ENCODE measurements at regions not wholly inside any gene's neighbourhood (a gene's known extent, or its start where the extent isn't known, plus 50 kb on each side); places are given as distances from the start of the nearest gene placed in this dataset.

- no peak for DNase-seq
Observed at GRCh38 chr2:222146488-222146887, 152.3 kb downstream of the PAX3 start.

GRCh38 chr2:222142027-222142426 lies 156.8 kb downstream of the PAX3 start:
- no peak for DNase-seq

GRCh38 chr2:222136106-222136630 lies 162.6 kb downstream of the PAX3 start:
- no peak for DNase-seq

GRCh38 chr2:222134654-222135053 lies 164.1 kb downstream of the PAX3 start:
- DNase-seq, result no peak

GRCh38 chr2:222133897-222134296 lies 164.9 kb downstream of the PAX3 start:
- no peak for DNase-seq

- no peak for DNase-seq
Observed at GRCh38 chr2:222130855-222131254, 167.9 kb downstream of the PAX3 start.

GRCh38 chr2:222127660-222128059 lies 171.1 kb downstream of the PAX3 start:
- DNase-seq, result no peak

GRCh38 chr2:222120933-222121332 lies 177.9 kb downstream of the PAX3 start:
- DNase-seq, result no peak

- DNase-seq, result no peak
Observed at GRCh38 chr2:222115296-222115695, 183.5 kb downstream of the PAX3 start.

GRCh38 chr2:222108957-222109585 lies 189.7 kb downstream of the PAX3 start:
- DNase-seq, result no peak

- DNase-seq, result no peak
Observed at GRCh38 chr2:222108497-222108896, 190.3 kb downstream of the PAX3 start.

- DNase-seq, result no peak
Observed at GRCh38 chr2:222105046-222105445, 193.8 kb downstream of the PAX3 start.

- no peak for DNase-seq
Observed at GRCh38 chr2:222102575-222103349, 196.0 kb downstream of the PAX3 start.

GRCh38 chr2:222100704-222101699 lies 197.8 kb downstream of the PAX3 start:
- DNase-seq, result peak in 1 of 2 donors; percentile 6

- DNase-seq, result no peak
Observed at GRCh38 chr2:222088561-222088960, 210.2 kb downstream of the PAX3 start.

- DNase-seq, result no peak
Observed at GRCh38 chr2:222087998-222088397, 210.8 kb downstream of the PAX3 start.

- no peak for DNase-seq
Observed at GRCh38 chr2:222082201-222082600, 216.6 kb downstream of the PAX3 start.

- DNase-seq, result no peak
Observed at GRCh38 chr2:222080141-222080540, 218.7 kb downstream of the PAX3 start.

- no peak for DNase-seq
Observed at GRCh38 chr2:222076973-222077690, 221.7 kb downstream of the PAX3 start.

GRCh38 chr2:222074674-222075073 lies 224.1 kb downstream of the PAX3 start:
- no peak for DNase-seq

GRCh38 chr2:222071911-222072310 lies 226.9 kb downstream of the PAX3 start:
- DNase-seq, result no peak

- no peak for DNase-seq
Observed at GRCh38 chr2:222064286-222064685, 234.5 kb downstream of the PAX3 start.
